HG02571 (cell line): ENCODE measurements at regions not wholly inside any gene's neighbourhood (a gene's known extent, or its start where the extent isn't known, plus 50 kb on each side); places are given as distances from the start of the nearest gene placed in this dataset.
"Not testable (repeated sequence)": the region's sequence is repeated elsewhere in the genome, so short reads cannot be mapped to it uniquely, and the experiment has no call there.

Source experiments
- ATAC-seq: cut with Tn5 transposase; IDR thresholded peaks from one replicate; pipeline ENCODE4 v1.9.1; 2021; ENCODE audit warnings: mild to moderate bottlenecking, moderate library complexity; ENCODE audit not compliant: unreplicated experiment

DNA sequence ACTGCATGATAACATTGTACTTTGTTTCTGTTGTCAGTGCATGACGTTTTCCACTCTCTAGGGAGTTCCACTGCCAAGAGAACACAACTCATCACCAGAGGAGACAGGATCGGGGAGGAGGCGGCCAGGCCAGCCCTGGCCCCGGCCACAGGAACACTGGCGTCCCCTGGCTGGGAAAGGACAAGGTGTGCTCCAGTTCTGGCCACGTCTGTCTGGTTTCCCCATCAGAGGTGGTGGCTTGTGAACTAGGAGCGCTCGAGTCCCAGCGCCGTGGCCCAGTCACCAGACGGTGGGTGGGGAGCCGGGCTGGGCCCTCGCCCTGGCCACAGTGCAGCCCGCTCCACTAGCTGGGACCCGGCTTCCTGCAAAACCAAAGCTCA, 211.9 kb upstream of the IRX4 start:
- no peak for ATAC-seq

DNA sequence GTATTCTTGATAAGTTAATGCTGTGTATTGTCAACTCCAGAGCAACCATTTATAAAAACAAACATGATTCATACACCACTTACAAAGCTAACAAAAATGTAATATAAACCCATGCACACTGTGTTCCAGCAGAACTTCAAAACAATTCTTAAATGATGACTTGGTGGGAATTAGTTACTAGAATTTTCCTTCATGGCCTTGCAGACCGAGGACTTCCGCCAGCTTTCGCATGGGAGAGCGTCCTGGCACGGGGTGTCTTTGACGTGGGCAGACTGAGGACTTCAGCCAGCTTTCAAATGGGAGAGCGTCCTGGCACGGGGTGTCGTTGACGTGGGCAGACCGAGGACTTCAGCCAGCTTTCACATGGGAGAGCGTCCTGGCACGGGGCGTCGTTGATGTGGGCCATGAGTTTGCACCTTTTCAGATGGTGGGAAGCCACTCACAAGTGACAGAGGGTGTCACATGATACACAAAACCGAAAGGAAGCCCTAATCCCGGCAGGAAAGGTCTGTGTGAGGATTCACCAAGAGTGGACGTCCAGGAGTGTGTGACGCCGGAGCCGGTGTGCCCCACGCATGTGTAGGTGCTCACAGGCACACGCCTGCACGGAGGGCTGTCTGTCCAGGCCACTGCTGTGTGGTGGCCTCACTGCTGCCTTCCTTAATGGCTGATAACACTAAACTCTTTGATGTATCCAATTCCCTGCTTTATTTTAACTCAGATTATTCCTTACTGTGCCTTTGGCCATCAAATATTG, 211.3 kb upstream of the IRX4 start:
- ATAC-seq = no peak

DNA sequence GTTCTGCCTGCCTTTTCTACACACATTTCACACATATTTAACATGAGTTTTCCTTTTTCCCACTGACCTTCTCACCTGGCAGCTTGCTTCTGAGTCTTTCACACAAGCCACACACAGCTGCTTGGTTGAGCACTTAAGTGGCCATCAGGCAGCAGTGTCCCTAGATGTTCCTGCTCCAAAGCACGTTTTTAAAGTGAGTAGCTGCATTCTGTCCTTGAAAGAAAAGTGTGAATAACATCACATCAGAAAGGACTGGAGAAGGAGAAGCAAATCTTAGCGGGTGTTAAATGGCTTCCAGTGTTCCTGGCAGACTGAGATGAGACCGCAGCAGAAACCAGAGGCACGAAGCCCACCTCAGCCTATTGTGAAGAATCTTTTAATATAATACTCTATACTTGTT, 209.2 kb upstream of the IRX4 start:
- ATAC-seq = no peak

DNA sequence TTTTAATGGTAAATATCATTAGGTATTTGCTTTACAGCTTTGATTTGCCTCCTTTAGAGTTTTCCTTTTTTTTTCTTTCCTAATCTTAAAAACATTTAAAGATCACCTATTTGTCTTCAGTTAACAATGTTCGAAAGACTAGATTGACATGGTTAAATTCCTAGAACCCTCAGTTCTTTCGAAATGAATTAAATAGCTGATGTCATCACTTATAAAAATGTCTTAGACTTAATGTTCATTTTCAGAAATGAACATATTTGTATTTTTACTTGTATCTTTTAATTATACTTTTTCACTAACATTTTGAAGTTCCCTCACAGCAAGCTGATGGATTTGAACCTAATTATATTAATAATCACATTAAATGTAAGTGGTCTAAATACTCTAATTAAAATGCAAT, 205.3 kb upstream of the IRX4 start:
- no peak for ATAC-seq

DNA sequence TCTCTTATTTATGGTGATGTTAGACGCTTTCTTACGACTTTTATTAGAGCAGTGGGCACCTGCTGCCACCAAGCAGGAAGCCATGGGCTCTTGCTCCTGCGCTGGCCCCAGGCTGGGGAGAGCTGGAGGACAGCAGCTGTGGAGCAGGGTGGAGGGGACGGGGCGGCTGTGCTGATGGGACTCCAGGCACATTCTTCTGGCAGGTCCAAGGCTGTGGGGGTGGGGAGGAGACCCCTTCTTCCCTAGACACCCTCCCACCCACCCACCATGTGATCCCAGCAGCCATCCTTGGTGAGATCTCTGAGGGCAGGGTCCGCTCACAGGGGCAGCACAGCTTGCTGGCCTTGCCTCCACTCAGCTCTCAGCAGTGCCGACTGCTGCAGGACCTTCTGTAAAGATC, 192.6 kb upstream of the IRX4 start:
- ATAC-seq = no peak

DNA sequence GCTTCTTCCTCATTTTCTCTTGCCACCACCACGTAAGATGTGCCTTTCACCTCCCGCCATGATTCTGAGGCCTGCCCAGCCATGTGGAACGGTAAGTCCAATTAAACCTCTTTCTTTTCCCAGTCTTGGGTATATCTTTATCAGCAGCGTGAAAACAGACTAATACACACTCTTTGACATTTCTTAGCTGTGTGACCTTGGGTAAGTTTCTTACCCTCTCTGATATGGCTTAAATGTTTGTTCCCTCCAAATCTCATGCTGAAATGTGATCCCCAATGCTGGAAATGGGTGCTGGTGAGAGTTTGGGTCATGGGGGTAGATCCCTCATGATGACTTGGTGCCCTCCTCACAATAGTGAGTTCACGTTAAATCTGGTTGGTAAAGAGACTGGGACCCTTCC, 188.8 kb upstream of the IRX4 start:
- no peak for ATAC-seq

DNA sequence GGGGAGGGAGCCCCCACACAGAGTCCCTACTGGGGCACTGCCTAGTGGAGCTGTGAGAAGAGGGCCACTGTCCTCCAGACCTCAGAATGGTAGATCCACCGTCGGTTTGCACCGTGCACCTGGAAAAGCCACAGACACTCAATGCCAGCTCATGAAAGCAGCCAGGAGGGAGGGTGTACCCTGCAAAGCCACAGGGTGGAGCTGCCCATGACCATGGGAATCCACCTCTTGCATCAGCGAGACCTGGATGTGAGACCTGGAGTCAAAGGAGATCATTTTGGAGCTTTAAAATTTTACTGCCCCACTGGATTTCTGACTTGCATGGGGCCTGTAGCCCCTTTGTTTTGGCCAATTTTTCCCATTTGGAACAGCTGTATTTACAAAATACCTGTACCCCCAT, 188.1 kb upstream of the IRX4 start:
- ATAC-seq = not testable (repeated sequence)

DNA sequence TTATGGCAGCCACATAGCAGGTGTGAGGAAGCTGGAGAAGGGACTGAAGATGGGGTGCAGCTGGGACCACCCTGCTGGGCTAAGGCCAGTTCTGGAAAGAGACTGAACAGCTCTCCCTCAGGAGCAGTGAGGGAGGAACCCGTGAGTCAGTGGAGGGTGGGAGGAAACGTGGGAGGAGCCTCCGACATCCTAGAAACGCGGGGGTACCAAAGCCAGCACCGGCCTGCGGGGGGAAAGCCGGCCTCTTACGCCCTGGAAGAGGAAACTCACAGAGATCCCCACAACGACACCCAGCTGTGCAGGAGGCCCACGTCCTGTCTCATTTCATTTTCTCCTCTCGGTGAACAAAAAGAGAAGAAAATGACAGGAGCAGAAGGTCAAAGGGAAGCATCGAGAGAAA, 185.8 kb upstream of the IRX4 start:
- no peak for ATAC-seq

DNA sequence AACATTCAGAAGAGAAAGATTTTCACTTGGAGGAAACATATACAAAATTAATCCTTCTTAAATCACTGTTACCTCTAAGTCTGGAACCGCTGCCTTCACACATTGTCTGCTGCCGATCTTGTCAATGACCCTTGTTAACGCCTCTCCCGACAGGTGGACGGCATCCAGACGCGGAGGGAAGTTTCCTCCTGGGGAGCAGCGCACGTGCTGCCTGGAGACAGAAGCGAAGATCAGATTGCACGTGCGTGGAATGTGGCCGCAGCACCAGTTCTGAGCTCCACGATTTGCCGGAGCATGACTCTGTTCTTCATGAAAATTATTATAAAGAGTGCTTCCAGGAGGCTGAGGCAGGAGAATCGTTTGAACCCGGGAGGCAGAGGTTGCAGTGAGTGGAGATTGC, 183.6 kb upstream of the IRX4 start:
- no peak for ATAC-seq

DNA sequence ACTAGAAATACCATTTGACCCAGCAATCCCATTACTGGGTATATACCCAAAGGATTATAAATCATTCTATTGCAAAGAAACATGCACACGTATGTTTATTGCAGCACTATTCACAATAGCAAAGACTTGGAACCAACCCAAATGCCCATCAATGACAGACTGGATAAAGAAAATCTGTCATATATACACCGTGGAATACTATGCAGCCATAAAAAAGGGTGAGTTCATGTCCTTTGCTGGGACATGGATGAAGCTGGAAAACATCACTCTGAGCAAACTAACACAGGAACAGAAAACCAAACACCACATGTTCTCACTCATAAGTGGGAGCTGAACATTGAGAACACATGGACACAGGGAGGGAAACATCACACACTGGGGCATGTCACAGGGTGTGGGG, 180.7 kb upstream of the IRX4 start:
- ATAC-seq = not testable (repeated sequence)

DNA sequence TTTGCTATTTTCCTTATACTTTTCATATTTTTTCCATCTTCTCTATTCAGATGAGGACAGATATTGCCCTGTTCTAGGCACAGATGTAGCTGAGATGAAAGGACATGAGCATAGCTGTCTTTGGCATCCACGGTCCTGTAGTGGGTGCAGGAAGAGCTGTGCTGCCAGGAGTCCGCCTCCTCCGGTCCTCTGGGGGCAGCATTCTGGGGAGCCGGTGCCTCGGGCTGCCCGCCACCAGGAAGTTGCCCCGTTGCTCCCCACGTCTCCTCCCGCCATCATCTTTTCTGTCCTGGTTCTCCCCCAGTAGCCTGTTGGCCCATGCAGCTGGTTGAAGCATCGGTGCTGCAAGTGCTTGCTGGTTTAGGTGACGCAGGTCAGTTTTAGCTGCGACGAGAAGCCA, 170.0 kb upstream of the IRX4 start:
- no peak for ATAC-seq

DNA sequence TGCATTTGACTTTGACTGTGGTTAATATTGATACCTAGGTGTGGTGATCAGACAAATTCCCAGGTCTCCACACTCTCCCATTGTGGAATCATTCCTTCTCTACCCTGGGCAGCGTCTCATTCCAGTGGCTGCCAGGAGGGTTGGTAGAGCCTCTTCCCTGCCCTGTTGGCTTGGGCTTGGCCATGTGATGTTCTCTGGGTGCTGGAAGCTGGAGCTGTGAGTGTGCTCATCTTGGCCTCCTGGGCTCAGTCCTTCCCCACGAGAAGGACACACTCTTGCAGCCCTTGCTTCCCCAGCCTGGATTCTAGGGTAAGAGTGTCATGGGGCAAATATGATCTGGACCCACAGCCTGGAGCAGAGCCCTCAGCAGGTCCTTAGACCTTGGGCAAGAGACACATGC, 167.2 kb upstream of the IRX4 start:
- no peak for ATAC-seq

DNA sequence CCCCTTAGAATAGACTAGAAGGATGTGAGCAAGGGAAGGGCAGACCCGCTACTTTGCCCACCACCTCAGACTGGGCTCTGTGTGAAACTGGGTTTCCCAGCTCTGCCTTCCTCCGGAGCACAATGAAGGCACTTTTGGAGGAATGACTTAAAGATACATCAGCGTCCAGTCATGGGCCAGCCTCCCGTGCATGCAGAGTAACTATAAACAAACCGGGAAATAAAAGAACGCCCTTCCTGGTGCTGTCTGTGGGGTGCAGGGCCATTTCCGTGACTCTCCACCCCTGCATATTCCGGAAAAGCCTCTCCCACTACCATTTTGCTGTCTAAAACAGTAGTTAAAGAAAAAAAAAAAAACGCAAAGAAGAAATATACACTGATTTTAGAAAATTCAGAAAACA, 165.9 kb upstream of the IRX4 start:
- no peak for ATAC-seq

DNA sequence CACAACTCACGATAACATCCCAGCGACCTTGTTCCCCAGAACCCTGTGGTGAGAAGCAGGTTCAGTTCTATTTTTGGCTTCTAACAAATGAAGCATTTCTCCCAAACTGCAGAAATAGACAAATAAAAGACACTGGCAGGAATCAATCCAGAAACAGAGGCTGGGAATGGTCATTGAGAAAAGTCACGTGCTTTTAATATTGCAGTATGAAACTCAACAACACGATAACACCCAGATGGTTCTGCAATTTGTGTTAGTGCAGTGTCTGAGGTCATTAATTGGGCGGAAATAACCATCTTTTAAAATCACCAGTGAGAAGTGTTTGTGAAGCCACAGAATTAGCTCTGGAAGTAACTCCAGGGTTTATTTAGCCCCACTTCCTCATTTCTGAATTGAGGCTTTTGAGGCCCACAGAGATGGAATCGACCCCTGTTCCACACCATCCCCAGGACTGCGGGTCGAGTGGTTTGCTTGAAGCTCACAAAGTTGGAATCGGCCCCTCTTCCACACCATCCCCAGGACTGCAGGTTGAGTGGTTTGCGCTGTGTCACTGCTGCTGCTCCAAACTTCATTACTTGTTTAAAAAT, 164.7 kb upstream of the IRX4 start:
- no peak for ATAC-seq

DNA sequence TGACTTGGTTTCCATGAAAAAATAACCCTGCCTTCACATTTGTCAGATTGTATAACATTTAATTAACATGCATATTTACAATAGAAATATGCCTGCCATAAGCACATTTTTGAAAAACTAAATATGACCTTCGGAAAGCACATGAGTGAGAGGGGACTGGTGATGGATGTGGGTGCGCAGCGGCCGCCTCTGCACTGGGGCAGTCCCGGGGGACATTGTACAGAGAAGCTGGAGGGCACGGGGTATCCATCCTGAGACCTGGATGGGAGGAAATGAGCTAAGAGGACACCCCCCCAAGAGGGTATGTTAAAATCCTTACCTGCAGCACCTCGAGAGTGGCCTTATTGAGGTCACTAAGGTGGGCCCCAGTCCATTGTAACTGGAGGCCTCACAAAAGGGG, 161.3 kb upstream of the IRX4 start:
- no peak for ATAC-seq

DNA sequence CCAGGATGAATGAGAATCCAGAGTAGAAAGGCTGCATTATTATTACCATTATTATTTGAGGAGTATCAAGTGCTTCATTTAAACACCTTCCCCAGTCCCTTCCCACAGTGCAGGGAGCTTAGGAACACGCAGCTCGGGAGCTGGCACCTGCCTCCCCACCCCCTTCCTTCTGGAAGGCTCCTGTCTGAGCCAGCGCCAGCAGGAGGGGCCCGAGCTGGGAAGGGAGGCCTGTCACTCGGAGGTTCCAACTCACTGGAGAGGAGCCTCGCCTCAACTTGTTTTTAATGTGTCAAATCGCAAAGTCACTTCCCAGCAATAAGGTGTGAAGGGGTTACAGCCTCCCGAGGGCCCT, 156.4 kb upstream of the IRX4 start:
- no peak for ATAC-seq

DNA sequence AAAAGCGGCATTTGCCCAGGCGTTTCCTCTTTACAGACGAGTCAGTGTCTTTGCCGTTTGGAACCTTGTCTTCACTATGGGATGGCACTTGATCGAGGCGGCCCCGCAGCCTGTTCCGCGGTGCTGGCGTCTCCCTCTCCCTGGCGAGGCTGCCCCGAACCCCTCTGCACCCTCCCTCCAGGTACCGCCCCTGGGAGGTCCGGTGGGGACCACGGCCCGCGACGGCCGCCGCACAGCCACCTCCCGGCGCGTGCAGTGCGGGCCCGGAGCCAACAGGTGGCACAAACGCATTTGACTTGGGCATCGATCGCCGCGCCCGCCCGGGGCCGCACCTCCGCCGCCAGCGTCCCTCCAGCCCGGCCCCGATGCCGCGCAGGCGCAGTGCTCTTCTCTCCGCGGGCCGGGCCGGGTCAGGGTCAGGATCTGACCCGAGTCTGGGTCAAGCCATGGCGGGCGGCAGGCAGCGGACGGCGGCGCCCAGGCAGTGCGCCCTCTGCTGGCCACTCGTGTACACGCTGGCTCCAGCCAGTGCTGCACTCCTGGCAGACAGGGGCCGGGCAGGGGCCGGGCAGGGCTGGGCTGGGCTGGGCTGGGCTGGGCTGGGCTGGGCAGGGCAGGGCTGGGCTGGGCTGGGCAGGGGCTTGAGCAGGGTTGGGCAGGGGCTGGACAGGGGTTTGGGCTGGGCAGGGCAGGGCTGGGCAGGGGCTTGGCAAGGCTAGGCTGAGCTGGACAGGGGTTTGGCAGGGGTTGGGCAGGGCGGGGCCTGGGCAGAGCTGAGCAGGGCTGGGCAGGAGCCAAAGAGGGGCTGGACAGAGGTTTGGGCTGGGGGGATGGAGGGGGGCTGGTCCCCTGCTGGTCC, 155.8 kb upstream of the IRX4 start:
- ATAC-seq = peak; percentile 94

DNA sequence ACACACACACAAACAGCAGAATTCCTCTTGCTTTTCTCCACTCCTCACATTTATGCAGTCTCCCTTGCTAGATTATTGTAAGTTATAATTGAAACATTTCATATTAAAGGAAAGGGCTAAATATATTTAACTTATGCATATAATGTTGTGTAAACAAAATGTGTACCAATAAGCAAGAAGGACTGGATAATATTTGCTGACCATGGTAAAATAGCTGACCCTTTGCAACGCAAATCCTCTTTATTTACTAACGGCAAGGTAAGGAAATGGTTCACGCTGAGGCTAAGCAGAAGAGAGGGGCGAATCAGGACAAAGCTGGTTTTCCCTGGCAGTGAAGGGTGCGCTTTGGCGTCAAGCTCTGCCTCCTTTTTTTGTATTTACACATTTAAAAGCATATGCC, 154.2 kb upstream of the IRX4 start:
- ATAC-seq = no peak

DNA sequence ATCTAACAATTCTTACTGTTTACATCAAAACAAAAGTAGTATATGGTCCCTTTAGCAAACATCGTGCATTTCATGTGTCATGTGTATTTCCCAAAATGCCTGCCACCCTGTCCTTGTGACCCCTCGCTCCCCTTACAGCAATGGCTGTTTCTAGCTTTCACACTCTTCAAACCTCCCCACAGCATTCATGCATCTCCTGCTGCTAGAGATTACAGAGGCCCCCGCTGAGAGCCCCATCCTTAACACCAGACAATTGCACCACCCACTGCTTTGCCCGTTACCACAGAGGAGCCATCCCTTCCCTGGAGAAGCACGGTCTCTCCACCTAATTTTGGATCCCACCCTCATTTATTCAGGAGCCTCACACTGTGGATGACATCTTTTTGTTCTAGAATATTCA, 149.7 kb upstream of the IRX4 start:
- no peak for ATAC-seq

DNA sequence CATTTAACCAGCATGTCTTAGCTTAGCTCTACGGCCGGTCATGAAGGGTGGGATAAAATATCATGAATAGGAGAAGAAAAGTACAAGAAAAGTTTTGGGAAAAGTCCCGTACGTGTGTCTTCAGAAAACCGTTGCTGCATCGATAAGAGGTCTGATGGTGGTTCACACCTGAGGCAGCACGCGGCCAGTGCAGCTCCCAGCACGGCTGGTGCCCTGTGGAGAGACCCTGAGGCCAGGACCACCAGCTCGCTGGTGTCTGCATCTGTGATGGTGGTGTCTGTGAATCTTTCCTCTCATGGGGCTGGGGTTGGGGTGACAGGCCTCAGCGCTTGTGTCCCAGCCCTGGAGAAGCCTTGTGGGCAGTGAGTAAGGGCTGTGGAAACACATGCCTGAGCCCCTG, 148.9 kb upstream of the IRX4 start:
- no peak for ATAC-seq

DNA sequence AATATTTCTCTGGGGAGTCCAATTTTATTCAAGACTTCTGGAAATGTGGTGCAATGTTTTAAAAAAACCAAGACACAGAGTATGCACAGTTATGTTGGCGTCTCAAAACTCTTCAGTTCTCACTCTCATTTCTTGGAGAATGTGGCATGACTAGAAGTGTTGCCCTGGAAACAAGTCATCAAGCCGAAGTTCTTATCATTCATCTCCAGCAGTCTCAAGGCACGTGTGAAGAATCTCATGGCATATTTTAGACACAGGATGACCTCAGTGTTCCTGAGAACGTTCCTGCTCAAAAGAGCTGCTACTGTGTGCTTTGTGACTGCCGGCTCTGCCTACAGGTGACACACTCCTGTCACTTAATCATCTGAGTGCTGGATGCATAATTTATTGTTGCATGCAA, 147.4 kb upstream of the IRX4 start:
- ATAC-seq = no peak

DNA sequence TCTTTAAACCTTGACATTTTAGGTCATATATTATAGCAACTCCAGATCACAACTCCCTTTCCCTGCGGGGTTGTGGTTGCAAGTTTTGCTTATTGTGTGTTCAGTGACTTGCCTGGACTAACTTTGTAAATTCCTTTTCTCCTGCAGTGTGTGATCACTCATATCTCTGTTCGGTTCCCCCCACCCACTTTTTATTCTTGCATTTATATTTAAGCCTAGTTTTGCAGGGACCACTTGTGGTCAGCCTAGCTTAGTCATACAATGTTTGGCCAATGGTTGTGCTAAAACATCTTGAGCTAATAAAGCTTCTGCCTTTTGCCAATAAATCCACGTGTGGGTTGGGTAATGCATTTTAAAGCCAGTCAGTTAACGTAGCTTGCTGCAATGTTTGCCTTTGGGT, 146.5 kb upstream of the IRX4 start:
- no peak for ATAC-seq
